H1 (cell line): ENCODE measurements at regions not wholly inside any gene's neighbourhood (a gene's known extent, or its start where the extent isn't known, plus 50 kb on each side); places are given as distances from the start of the nearest gene placed in this dataset.

Experiments used
- CTCF ChIA-PET: fragments of 300-600 bp; sonication (Branson Sonifier 250); formaldehyde crosslinking; loops from one replicate; lab custom pipeline; 2021; ENCODE audit not compliant: partially characterized antibody; lab: Charles Lee
- POLR2A ChIA-PET: fragments of 300-600 bp; sonication (Branson Sonifier 250); formaldehyde crosslinking; loops from one replicate; lab custom pipeline; 2021; ENCODE audit warnings: inconsistent platforms; ENCODE audit not compliant: partially characterized antibody; lab: Charles Lee
- DNase-seq, 2 experiments: peaks; one replicate each; pipeline versions ENCODE4 v3.0.0 to v3.0.0-alpha.2; 2010 to 2022; ENCODE audit warnings: low spot score in 2 of 2, low read depth in 1 of 2, mixed read lengths in 1 of 2
- FAIRE-seq: peaks from 2 replicates; lab custom pipeline; 2011; peaks lifted over from hg19 to GRCh38; lab: Jason Lieb, UNC
- H2AFZ ChIP-seq: 2 replicates; pipeline ENCODE4 v1.8.1; 2012; ENCODE audit warnings: low read length, inconsistent platforms
- H2AK5ac ChIP-seq: 2 replicates; pipeline ENCODE4 v1.6.1; 2013; ENCODE audit warnings: low read depth, low read length
- H2BK120ac ChIP-seq: replicated peaks from 2 replicates; pipeline ENCODE3; 2013; ENCODE audit warnings: low read depth, low read length, inconsistent platforms
- H2BK12ac ChIP-seq: 2 replicates; pipeline ENCODE4 v1.6.1; 2013; ENCODE audit warnings: low read depth, low read length
- H2BK15ac ChIP-seq: 2 replicates; pipeline ENCODE4 v1.6.1; 2013; ENCODE audit warnings: low read length
- H2BK20ac ChIP-seq: 2 replicates; pipeline ENCODE4 v1.6.1; 2013; ENCODE audit warnings: low read length
- H2BK5ac ChIP-seq: 2 replicates; pipeline ENCODE4 v1.6.1; 2013; ENCODE audit warnings: low read depth, low read length
- H3K14ac ChIP-seq: 2 replicates; pipeline ENCODE4 v1.6.1; 2013; ENCODE audit warnings: inconsistent platforms; ENCODE audit not compliant: insufficient read length
- H3K18ac ChIP-seq: 2 replicates; pipeline ENCODE4 v1.6.1; 2013; ENCODE audit warnings: low read length; ENCODE audit errors: extremely low read depth
- H3K23ac ChIP-seq: 2 replicates; pipeline ENCODE4 v1.6.1; 2013; ENCODE audit warnings: inconsistent platforms; ENCODE audit not compliant: insufficient read length
- H3K23me2 ChIP-seq: 2 replicates; pipeline ENCODE4 v1.6.1; 2013; ENCODE audit warnings: low read depth, low read length
- H3K27ac ChIP-seq: 2 replicates; pipeline ENCODE4 v1.6.1; 2011; ENCODE audit warnings: low read depth, low read length, inconsistent platforms
- H3K27me3 ChIP-seq, 4 experiments: replicated peaks in 1 of 4; 1 replicate in 1 of 4; 2 replicates in 3 of 4; pipeline versions ENCODE4 v1.6.1 to v1.8.1; 2011 to 2013; ENCODE audit warnings: low read length in 3 of 4, mild to moderate bottlenecking in 3 of 4, inconsistent platforms in 2 of 4, mixed read lengths in 2 of 4, moderate library complexity in 1 of 4; ENCODE audit not compliant: control insufficient read depth in 3 of 4, insufficient read depth in 3 of 4; ENCODE audit errors: extremely low read depth in 1 of 4
- H3K36me3 ChIP-seq, 4 experiments: 2 replicates each; pipeline versions ENCODE4 v1.6.1 to v1.8.1; 2011 to 2013; ENCODE audit warnings: mild to moderate bottlenecking in 4 of 4, low read length in 3 of 4, moderate library complexity in 2 of 4, control low read depth in 1 of 4, inconsistent platforms in 1 of 4; ENCODE audit not compliant: insufficient read depth in 4 of 4, control insufficient read depth in 2 of 4
- H3K4ac ChIP-seq: replicated peaks from 2 replicates; pipeline ENCODE3; 2013; ENCODE audit warnings: low read length, low read depth, mixed read lengths, inconsistent platforms; ENCODE audit not compliant: insufficient read length
- H3K4me1 ChIP-seq, 4 experiments: replicated peaks in 1 of 4; 1 replicate in 1 of 4; 2 replicates in 3 of 4; pipeline versions ENCODE4 v1.6.1 to v1.8.1; 2011 to 2013; ENCODE audit warnings: low read length in 3 of 4, inconsistent platforms in 2 of 4, mixed read lengths in 1 of 4; ENCODE audit not compliant: insufficient read depth in 4 of 4, control insufficient read depth in 3 of 4
- H3K4me2 ChIP-seq, 2 experiments: 2 replicates each; pipeline versions ENCODE4 v1.6.1 to v1.8.1; 2011 to 2013; ENCODE audit warnings: low read depth in 2 of 2, low read length in 2 of 2, control low read depth in 1 of 2, inconsistent platforms in 1 of 2, mild to moderate bottlenecking in 1 of 2; ENCODE audit not compliant: insufficient read depth in 1 of 2
- H3K4me3 ChIP-seq, 4 experiments: fragments of 200-600, 300-600 bp in 1 of 4; sonication (generic), shearing (Covaris generic), sonication (Bioruptor Twin) in 1 of 4; 2 replicates each; pipeline versions ENCODE4 v1.5.1 to v1.8.1; 2011 to 2016; ENCODE audit warnings: low read length in 4 of 4, low read depth in 3 of 4, control low read depth in 2 of 4, inconsistent platforms in 2 of 4, mild to moderate bottlenecking in 2 of 4, mixed read lengths in 1 of 4, moderate library complexity in 1 of 4; ENCODE audit not compliant: insufficient read depth in 2 of 4; ENCODE audit errors: extremely low read depth in 1 of 4
- H3K56ac ChIP-seq: replicated peaks from 2 replicates; pipeline ENCODE3; 2013; ENCODE audit warnings: low read depth, mild to moderate bottlenecking, mixed read lengths, low read length, inconsistent platforms; ENCODE audit not compliant: insufficient read length
- H3K79me1 ChIP-seq: 2 replicates; pipeline ENCODE4 v1.6.1; 2013; ENCODE audit warnings: low read depth, low read length, control low read depth
- H3K79me2 ChIP-seq, 2 experiments: 2 replicates each; pipeline versions ENCODE4 v1.6.1 to v1.8.1; 2012 to 2013; ENCODE audit warnings: low read length in 2 of 2, mild to moderate bottlenecking in 2 of 2, inconsistent platforms in 1 of 2; ENCODE audit not compliant: insufficient read depth in 2 of 2, control insufficient read depth in 1 of 2
- H3K9ac ChIP-seq, 4 experiments: replicated peaks in 1 of 4; 1 replicate in 1 of 4; 2 replicates in 3 of 4; pipeline versions ENCODE4 v1.6.1 to v1.8.1; 2011 to 2013; ENCODE audit warnings: low read depth in 3 of 4, low read length in 3 of 4, control low read depth in 2 of 4, mild to moderate bottlenecking in 2 of 4, moderate library complexity in 2 of 4, inconsistent platforms in 1 of 4; ENCODE audit errors: extremely low read depth in 1 of 4
- H3K9me3 ChIP-seq, 2 experiments: 2 replicates each; pipeline versions ENCODE4 v1.6.1 to v1.8.1; 2012 to 2013; ENCODE audit warnings: mild to moderate bottlenecking in 2 of 2, moderate library complexity in 2 of 2, control low read depth in 1 of 2, inconsistent platforms in 1 of 2, low read depth in 1 of 2, low read length in 1 of 2, mixed read lengths in 1 of 2; ENCODE audit not compliant: insufficient read depth in 2 of 2
- H4K20me1 ChIP-seq, 2 experiments: replicated peaks in 1 of 2; 2 replicates each; pipeline versions ENCODE3 to v1.8.1; 2011 to 2013; ENCODE audit warnings: inconsistent platforms in 2 of 2, low read length in 2 of 2, mild to moderate bottlenecking in 1 of 2; ENCODE audit not compliant: insufficient read depth in 2 of 2, control insufficient read depth in 1 of 2
- H4K5ac ChIP-seq: 2 replicates; pipeline ENCODE4 v1.6.1; 2013; ENCODE audit warnings: low read length, low read depth, mixed read lengths, inconsistent platforms; ENCODE audit not compliant: insufficient read length
- H4K8ac ChIP-seq: 2 replicates; pipeline ENCODE4 v1.8.0; 2013; ENCODE audit warnings: mild to moderate bottlenecking, moderate library complexity, low read length, inconsistent platforms; ENCODE audit not compliant: insufficient read depth; ENCODE audit errors: extremely low read depth
- H4K91ac ChIP-seq: replicated peaks from 2 replicates; pipeline ENCODE3; 2013; ENCODE audit warnings: low read length, mixed read lengths, inconsistent platforms; ENCODE audit not compliant: insufficient read length
- BCL11A ChIP-seq, 2 experiments: IDR thresholded peaks; one replicate each; pipeline ENCODE4 v1.6.1; 2011; ENCODE audit warnings: low read depth in 2 of 2, low read length in 2 of 2, mild to moderate bottlenecking in 2 of 2
- YY1 ChIP-seq: IDR thresholded peaks from 2 replicates; pipeline ENCODE4 v1.6.1; 2011; ENCODE audit warnings: low read depth, mild to moderate bottlenecking, low read length
- WGBS, 2 experiments: shearing (Covaris generic) in 1 of 2; methylation state at CpG; one replicate each; pipeline versions ENCODE4 v1.1.6 to v1.1.7; 2013 to 2015; ENCODE audit warnings: low lambda C conversion rate in 2 of 2, mixed read lengths in 2 of 2, inconsistent platforms in 1 of 2, low coverage in 1 of 2, missing lambda C conversion rate in 1 of 2; ENCODE audit not compliant: insufficient replicate concordance in 2 of 2, insufficient coverage in 1 of 2, insufficient read length in 1 of 2; ENCODE audit errors: extremely low coverage in 1 of 2, missing lambda C conversion rate in 1 of 2; 5-methylcytosine and 5-hydroxymethylcytosine counted together

- no peak for FAIRE-seq
Measured at GRCh38 chr4:42326524-42326923, 70.8 kb upstream of the SHISA3 start.

More at GRCh38 chr4:42326524-42326923, 70.8 kb upstream of the SHISA3 start:
- ChIA-PET CTCF (no interaction called here), POLR2A (no interaction called here)
- Histone ChIP-seq H3K9me3 (peaks cover 2 to 3% of the 10 kb centered on the region in 2 experiments; a peak in 1 of 4 replicates), H3K18ac (no peak overlapping the region), H3K4me2 (no peak overlapping the region), H4K8ac (no peak overlapping the region), H2BK120ac (no peak overlapping the region), H3K9ac (no peak overlapping the region), H2AFZ (no peak overlapping the region), H3K23ac (no peak overlapping the region), H2AK5ac (0 out of 2 replicates have a peak overlapping the region, but pooled peaks have one; percentile 32), H4K20me1 (no peaks in the 10 kb centered on the region), H3K4me3 (no peak overlapping the region), H3K27me3 (no peaks in the 10 kb centered on the region), H2BK15ac (no peak overlapping the region), H4K91ac (no peak overlapping the region), H3K56ac (no peak overlapping the region), H2BK5ac (no peak overlapping the region), H3K79me2 (no peaks in the 10 kb centered on the region), H3K4me1 (no peaks in the 10 kb centered on the region; a peak in 1 of 7 replicates), H3K23me2 (no peaks in the 10 kb centered on the region), H3K4ac (no peak overlapping the region), H3K79me1 (no peaks in the 10 kb centered on the region), H3K14ac (no peak overlapping the region), H3K27ac (no peak overlapping the region), H3K36me3 (peaks cover 0 to 2% (median 0%) of the 10 kb centered on the region in 4 experiments; a peak in 2 of 8 replicates), H2BK20ac (no peak overlapping the region), H2BK12ac (peak overlapping the region; percentile 77; the same call in 1 of the 2 replicates), H4K5ac (no peak overlapping the region)
- no peak for TF ChIP-seq YY1
- TF ChIP-seq BCL11A (IDR thresholded peaks at IDR 0.05; ENCODE audit: low read depth in 2 of 2, low read length in 2 of 2) = no peak
- DNase-seq = no peak
- WGBS, 2 experiments = 93 to 100% methylated on average over 1 of the region's 2 CpGs
